SK-N-SH treated with all-trans-retinoic acid at 6 μM for 48 hours (cell line): ENCODE measurements at regions not wholly inside any gene's neighbourhood (a gene's known extent, or its start where the extent isn't known, plus 50 kb on each side); places are given as distances from the start of the nearest gene placed in this dataset.

Experiments used
- ISL1 ChIP-seq: fragments of 250-450 bp; sonication (Bioruptor Pico); IDR thresholded peaks from 2 replicates; pipeline ENCODE4 v2.1.2; 2022; ENCODE audit warnings: mild to moderate bottlenecking, moderate library complexity
- ZFP3 ChIP-seq: fragments of 250-450 bp; sonication (Bioruptor Pico); IDR thresholded peaks from 2 replicates; pipeline ENCODE4 v1.5.0; 2020; ENCODE audit warnings: mild to moderate bottlenecking, moderate library complexity
- TF ChIP-seq, protein P1 (sequence below): fragments of 250-450 bp; sonication (Bioruptor Pico); IDR thresholded peaks from 2 replicates; pipeline ENCODE4 v1.8.0; 2020; ENCODE audit warnings: mild to moderate bottlenecking, moderate library complexity, borderline replicate concordance

GRCh38 chr2:217538719-217539118 lies 464.1 kb downstream of the TNS1 start:
- no peak for TF ChIP-seq ISL1 (CRISPR knock-in tag)
- TF ChIP-seq, protein P1, sequence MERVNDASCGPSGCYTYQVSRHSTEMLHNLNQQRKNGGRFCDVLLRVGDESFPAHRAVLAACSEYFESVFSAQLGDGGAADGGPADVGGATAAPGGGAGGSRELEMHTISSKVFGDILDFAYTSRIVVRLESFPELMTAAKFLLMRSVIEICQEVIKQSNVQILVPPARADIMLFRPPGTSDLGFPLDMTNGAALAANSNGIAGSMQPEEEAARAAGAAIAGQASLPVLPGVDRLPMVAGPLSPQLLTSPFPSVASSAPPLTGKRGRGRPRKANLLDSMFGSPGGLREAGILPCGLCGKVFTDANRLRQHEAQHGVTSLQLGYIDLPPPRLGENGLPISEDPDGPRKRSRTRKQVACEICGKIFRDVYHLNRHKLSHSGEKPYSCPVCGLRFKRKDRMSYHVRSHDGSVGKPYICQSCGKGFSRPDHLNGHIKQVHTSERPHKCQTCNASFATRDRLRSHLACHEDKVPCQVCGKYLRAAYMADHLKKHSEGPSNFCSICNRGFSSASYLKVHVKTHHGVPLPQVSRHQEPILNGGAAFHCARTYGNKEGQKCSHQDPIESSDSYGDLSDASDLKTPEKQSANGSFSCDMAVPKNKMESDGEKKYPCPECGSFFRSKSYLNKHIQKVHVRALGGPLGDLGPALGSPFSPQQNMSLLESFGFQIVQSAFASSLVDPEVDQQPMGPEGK, result no peak
- no peak for TF ChIP-seq ZFP3
